Spinal cord (tissue), 9 donors: ENCODE measurements at regions not wholly inside any gene's neighbourhood (a gene's known extent, or its start where the extent isn't known, plus 50 kb on each side); places are given as distances from the start of the nearest gene placed in this dataset.

Experiments used
- DNase-seq, 6 donors: peaks; one replicate each; pipeline versions ENCODE4 v3.0.0 to v3.0.0-alpha.2; 2013 to 2015; ENCODE audit warnings: low spot score in 6 of 6, low read depth in 4 of 6
- H3K27ac ChIP-seq: one replicate; pipeline ENCODE4 v1.5.1; 2013; ENCODE audit warnings: low read depth, low read length, control low read depth
- H3K27me3 ChIP-seq: one replicate; pipeline ENCODE4 v1.6.1; 2013; ENCODE audit warnings: low read length; ENCODE audit not compliant: control insufficient read depth, insufficient read depth
- H3K36me3 ChIP-seq: one replicate; pipeline ENCODE4 v1.6.1; 2013; ENCODE audit warnings: low read length; ENCODE audit not compliant: control insufficient read depth, insufficient read depth
- H3K4me1 ChIP-seq: one replicate; pipeline ENCODE4 v1.6.1; 2013; ENCODE audit warnings: low read length; ENCODE audit not compliant: control insufficient read depth, insufficient read depth
- H3K4me3 ChIP-seq: one replicate; pipeline ENCODE4 v1.5.1; 2013; ENCODE audit warnings: low read depth, low read length, control low read depth
- H3K9me3 ChIP-seq: one replicate; pipeline ENCODE4 v1.6.1; 2013; ENCODE audit warnings: low read length; ENCODE audit not compliant: control insufficient read depth, insufficient read depth
- WGBS: methylation state at CpG from one replicate; pipeline ENCODE4 v1.1.5; 2013; ENCODE audit warnings: missing lambda C conversion rate; ENCODE audit not compliant: insufficient coverage; 5-methylcytosine and 5-hydroxymethylcytosine counted together
- donor health status: healthy.

DNA sequence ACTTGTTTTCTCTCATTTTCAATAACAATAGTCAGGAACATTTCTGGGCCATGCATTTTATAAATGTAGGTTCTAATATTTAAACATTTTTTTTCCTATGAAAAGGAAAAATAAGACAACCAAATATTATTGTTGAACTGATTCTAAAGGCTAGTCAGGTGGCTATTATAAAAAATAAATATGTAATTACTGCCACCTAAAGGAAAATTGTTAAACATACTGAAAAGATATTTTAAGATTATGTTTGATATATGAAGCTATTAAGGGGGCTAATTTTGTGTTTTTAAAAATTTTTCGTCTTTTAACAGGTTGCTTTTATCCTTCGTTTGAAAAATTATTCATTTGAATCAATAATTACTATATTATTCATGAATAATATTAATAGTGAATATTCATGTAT is 62.2 kb upstream of the FDX1 start:
- Histone ChIP-seq H3K27ac (no peak overlapping the region), H3K9me3 (no peaks in the 10 kb centered on the region), H3K4me3 (no peak overlapping the region), H3K27me3 (no peaks in the 10 kb centered on the region), H3K4me1 (peaks cover 19% of the 10 kb centered on the region), H3K36me3 (no peaks in the 10 kb centered on the region)
- DNase-seq: peak in 1 of 6 donors; percentile 29
- WGBS: no CpG with 5 or more reads among the region's 2 CpGs

DNA sequence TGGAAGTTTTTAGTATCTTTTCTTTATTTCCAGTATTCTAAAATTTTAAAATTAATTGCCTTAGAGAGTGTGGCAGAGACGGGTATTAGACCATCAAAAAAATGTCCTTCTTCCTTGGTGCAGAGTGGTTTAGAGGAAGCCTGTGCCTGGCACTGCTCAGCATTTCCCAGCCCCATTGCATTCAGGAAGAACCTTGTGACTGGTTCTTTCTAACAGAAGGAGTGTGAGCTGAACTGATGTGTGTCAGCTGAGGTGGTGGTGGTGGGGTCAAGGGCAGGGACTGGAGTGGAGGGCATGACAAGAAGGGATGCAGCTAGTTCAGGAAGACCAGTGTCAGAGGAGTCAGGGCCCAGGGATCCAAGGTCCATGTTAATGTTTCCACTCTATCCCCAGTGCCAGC is 58.7 kb upstream of the FDX1 start:
- WGBS: no CpG with 5 or more reads among the region's 1 CpG
- no peak overlapping the region for H3K4me3 ChIP-seq
- no peak overlapping the region for H3K27ac ChIP-seq
- H3K4me1 ChIP-seq: peaks cover 6% of the 10 kb centered on the region
- DNase-seq: no peak
- H3K27me3 ChIP-seq: no peaks in the 10 kb centered on the region
- H3K9me3 ChIP-seq: no peaks in the 10 kb centered on the region
- no peaks in the 10 kb centered on the region for H3K36me3 ChIP-seq

DNA sequence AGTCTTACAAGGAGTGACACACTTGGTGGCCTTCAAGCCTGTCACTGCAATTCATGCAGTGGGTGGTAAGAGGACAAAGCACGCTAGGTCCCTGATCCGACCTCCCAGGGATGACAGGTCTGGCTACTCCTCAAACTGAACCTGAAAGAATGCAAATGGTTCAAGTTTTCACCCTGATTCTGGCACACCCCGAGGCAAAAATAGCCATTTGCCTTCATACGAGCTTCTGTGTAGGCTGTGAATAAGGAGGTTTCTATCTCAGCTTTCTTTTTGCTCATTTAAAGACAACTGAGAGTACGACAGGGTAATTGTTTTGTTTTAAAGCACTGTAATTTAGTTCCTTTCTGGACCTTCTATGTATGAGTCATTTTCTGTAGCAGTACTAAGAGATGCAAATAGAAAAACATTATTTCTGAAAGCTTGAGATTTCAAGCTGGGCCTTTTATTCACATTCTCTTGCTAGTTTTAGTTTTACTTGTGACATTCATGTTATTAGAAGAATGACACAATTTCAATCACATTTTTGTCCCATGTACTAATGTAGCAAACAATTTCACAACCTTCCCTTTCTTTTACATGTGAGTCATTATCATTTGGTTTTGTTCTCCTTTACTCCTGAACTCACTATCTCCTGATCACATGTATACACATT is 56.6 kb upstream of the FDX1 start:
- Histone ChIP-seq H3K36me3 (no peaks in the 10 kb centered on the region), H3K4me1 (no peaks in the 10 kb centered on the region), H3K4me3 (no peak overlapping the region), H3K27ac (no peak overlapping the region), H3K9me3 (no peaks in the 10 kb centered on the region), H3K27me3 (no peaks in the 10 kb centered on the region)
- no peak for DNase-seq
- WGBS: 33% methylated on average over 2 of the region's 5 CpGs

DNA sequence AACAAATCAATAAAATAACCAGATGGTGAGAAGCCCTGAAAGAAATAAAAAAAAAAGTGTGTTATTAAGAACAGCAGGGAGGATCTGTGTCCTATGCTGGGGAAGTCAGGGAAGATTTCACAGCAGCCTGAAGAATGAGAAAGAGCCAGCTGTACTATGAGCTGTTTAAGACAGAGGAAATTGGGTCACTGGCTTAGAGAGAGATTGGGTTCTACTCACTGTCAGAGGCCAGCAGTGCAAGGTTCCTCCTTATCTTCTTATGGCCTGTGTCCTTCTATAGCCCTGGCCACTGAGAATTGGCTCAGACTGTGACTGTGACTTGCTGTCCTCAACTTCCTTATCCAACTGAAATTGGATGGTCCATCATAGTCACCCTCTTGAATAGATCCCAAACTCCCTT is 54.8 kb upstream of the FDX1 start:
- Histone ChIP-seq H3K27me3 (no peaks in the 10 kb centered on the region), H3K9me3 (no peaks in the 10 kb centered on the region), H3K4me3 (no peak overlapping the region), H3K4me1 (no peaks in the 10 kb centered on the region), H3K27ac (no peak overlapping the region), H3K36me3 (no peaks in the 10 kb centered on the region)
- no peak for DNase-seq

DNA sequence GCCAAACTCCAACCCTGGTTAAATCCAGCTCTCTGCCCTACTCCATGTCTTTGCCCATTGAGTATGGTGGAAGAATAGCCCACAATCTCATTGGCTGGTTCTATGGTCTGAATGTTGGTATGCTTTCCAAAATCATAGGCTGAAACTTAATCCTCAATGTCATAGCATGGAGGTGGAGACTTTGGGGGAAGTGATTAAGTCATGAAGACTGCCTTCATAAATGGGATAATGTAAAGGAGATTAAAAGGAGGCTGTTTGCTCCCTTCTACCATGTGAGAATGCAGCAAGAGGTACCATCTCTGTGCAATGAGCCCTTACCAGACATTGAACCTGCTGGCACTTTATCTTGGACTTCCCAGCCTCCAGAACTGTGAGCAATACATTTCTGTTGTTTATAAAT is 54.4 kb upstream of the FDX1 start:
- Histone ChIP-seq H3K36me3 (no peaks in the 10 kb centered on the region), H3K27me3 (no peaks in the 10 kb centered on the region), H3K9me3 (no peaks in the 10 kb centered on the region), H3K27ac (no peak overlapping the region), H3K4me1 (no peaks in the 10 kb centered on the region), H3K4me3 (no peak overlapping the region)
- DNase-seq: no peak

DNA sequence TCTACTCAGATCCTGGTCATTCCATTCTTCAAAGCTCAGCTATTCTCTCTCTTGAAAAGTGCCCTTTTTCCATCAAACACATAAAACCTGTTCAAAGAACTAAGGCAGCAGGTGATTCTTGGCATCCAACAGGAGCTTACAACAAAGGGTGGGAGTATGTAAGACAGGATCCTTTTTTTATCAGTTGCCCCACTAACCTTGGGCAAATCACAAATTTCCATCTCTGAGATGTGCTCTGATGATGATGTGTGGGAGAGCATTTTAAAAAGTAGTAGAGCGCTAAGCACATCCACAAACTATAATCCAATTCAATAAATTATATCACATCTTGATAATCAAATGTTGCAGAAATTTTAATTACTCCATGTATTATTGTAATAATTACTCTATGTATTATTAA is 53.7 kb upstream of the FDX1 start:
- Histone ChIP-seq H3K9me3 (no peaks in the 10 kb centered on the region), H3K27me3 (no peaks in the 10 kb centered on the region), H3K36me3 (no peaks in the 10 kb centered on the region), H3K27ac (no peak overlapping the region), H3K4me3 (no peak overlapping the region), H3K4me1 (no peaks in the 10 kb centered on the region)
- no peak for DNase-seq
- no CpG with 5 or more reads among the region's 1 CpG for WGBS

DNA sequence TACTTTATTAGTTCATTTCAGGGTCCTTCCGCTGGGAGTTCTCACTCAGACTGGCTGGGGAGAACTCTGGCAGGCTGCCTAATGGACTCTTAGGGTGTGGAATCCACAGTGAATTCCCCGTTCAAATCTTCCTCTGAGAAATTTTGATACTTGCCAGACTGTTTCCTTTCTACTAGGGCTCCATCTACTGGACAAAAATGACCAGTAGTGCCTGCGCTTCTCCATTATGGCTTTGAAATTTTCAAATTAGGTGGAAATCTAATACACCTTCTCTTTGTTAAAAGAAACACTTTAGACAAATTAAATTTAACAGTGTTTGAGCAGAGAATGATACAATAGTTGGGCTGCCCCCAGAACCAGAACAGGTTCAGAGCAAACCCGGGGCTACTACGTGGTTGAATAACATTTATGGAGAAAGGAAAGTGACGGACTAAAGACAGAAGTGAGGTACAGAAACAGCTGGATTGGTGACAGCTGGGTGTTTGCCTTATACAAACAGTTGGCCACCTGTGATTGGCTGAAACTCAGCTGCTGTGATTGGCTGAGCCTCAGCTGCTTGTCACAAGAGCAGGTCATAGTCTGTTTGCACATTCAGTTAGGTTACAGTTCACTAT is 52.9 kb upstream of the FDX1 start:
- peak overlapping the region; percentile 43 for H3K27ac ChIP-seq
- 28% methylated on average over 6 of the region's 6 CpGs for WGBS
- H3K4me1 ChIP-seq: no peaks in the 10 kb centered on the region
- no peaks in the 10 kb centered on the region for H3K9me3 ChIP-seq
- H3K36me3 ChIP-seq: no peaks in the 10 kb centered on the region
- no peaks in the 10 kb centered on the region for H3K27me3 ChIP-seq
- peak; percentile 68 to 96 (median 76) for DNase-seq
- peak overlapping the region; percentile 1 for H3K4me3 ChIP-seq

DNA sequence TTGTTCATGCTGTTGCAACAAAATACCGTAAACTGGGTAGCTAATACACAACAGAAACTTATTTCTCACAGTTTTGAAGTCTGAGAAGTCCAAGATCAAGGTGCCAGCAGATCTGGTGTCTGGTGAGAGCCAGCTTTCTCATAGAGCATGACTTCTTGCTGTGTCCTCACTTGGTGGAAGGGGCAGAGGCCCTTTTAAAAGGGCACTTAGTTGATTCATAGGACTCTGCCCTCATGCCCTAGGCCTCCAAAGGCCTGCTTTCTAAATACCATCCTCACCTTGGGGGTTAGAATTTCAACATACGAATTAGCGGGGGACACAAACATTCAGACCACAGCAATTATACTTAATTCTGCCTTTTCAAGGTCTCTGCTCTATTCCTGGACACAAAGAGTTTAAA is 52.3 kb upstream of the FDX1 start:
- Histone ChIP-seq H3K27ac (no peak overlapping the region), H3K4me3 (no peak overlapping the region), H3K36me3 (no peaks in the 10 kb centered on the region), H3K4me1 (no peaks in the 10 kb centered on the region), H3K9me3 (no peaks in the 10 kb centered on the region), H3K27me3 (no peaks in the 10 kb centered on the region)
- WGBS: 94% methylated on average over 2 of the region's 3 CpGs
- no peak for DNase-seq

DNA sequence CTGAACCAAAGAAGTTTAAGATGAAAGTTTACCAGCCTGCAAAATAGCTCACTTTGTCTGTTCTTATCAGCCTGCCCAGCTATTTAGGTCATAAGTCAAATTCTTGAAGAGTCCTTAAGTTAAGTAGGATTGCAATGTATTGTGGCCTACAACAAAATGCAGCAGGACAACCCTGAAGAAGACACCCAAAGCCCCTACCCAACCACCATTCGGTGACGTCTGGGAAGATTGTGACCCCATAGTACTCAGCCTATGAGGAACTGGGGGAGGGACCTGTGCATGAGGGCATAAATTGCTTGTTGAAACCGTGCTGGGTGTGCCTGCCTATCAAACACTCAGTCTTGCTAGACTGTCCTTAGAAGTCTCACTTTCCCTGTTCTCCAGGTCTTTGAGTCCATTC is 50.5 kb upstream of the FDX1 start:
- H3K27me3 ChIP-seq: no peaks in the 10 kb centered on the region
- DNase-seq: no peak
- H3K36me3 ChIP-seq: no peaks in the 10 kb centered on the region
- no peak overlapping the region for H3K27ac ChIP-seq
- no CpG with 5 or more reads among the region's 3 CpGs for WGBS
- no peak overlapping the region for H3K4me3 ChIP-seq
- no peaks in the 10 kb centered on the region for H3K4me1 ChIP-seq
- H3K9me3 ChIP-seq: no peaks in the 10 kb centered on the region

DNA sequence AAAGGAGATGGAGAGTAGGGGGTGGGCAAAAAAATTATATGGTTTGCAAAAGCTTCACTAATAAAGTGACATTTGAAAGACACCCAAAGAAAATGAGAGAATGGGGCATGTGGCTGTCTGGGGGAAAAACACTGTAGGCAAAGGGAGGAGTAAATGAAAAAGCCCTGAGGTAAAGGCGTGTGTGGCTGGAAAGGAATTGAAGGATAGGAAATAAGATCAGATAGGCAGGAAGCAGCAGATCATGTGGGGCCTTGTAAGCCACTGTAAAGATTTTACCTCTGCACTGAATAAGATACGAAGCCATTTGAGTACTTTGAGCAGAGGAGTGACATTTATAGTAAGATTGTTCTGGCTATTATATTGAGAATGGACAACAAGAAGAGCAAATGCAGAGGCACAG is 49.8 kb upstream of the FDX1 start:
- Histone ChIP-seq H3K4me3 (no peak overlapping the region), H3K4me1 (no peaks in the 10 kb centered on the region), H3K36me3 (no peaks in the 10 kb centered on the region), H3K27me3 (no peaks in the 10 kb centered on the region), H3K27ac (no peak overlapping the region), H3K9me3 (no peaks in the 10 kb centered on the region)
- WGBS: 91% methylated on average over 2 of the region's 2 CpGs
- DNase-seq: no peak
